Heart left ventricle (tissue), 16 donors: ENCODE measurements at regions not wholly inside any gene's neighbourhood (a gene's known extent, or its start where the extent isn't known, plus 50 kb on each side); places are given as distances from the start of the nearest gene placed in this dataset.

Experiments used
- ATAC-seq, 4 donors: fragments of 200-7000 bp; cut with Tn5 transposase; one replicate each; pipeline ENCODE4 v1.9.1; 2020 to 2022; ENCODE audit warnings: moderate library complexity in 4 of 4, mild to moderate bottlenecking in 3 of 4, moderate number of reproducible peaks in 1 of 4
- DNase-seq, 5 donors: peaks; one replicate each; pipeline ENCODE4 v3.0.0-alpha.2; 2020
- H3K27ac ChIP-seq, 12 donors: fragments of 200-600 bp; sonication (generic) in 4 of 12; one replicate each; pipeline versions ENCODE4 v1.5.0 to v1.8.0; 2016 to 2022; ENCODE audit warnings: mild to moderate bottlenecking in 2 of 12
- H3K27me3 ChIP-seq, 9 donors: fragments of 200-600 bp; sonication (generic) in 2 of 9; one replicate each; pipeline versions ENCODE4 v1.5.1 to v1.8.0; 2016 to 2022; ENCODE audit warnings: mild to moderate bottlenecking in 3 of 9
- H3K36me3 ChIP-seq, 9 donors: fragments of 200-600 bp; sonication (generic) in 2 of 9; one replicate each; pipeline versions ENCODE4 v1.5.0 to v1.8.0; 2018 to 2022; ENCODE audit warnings: mild to moderate bottlenecking in 2 of 9
- H3K4me1 ChIP-seq, 12 donors: fragments of 200-600 bp; sonication (generic) in 4 of 12; one replicate each; pipeline versions ENCODE4 v1.5.0 to v1.8.0; 2016 to 2022; ENCODE audit warnings: mild to moderate bottlenecking in 3 of 12
- H3K4me3 ChIP-seq, 12 donors: fragments of 200-600 bp; sonication (generic) in 4 of 12; one replicate each; pipeline versions ENCODE4 v1.5.0 to v1.8.0; 2017 to 2022; ENCODE audit warnings: mild to moderate bottlenecking in 9 of 12, moderate library complexity in 4 of 12
- H3K9me3 ChIP-seq, 12 donors: fragments of 200-600 bp; sonication (generic) in 4 of 12; one replicate each; pipeline versions ENCODE4 v1.5.0 to v1.8.0; 2016 to 2022; ENCODE audit warnings: mild to moderate bottlenecking in 1 of 12
- CTCF ChIP-seq, 12 donors: fragments of 200-600 bp; sonication (generic) in 4 of 12; IDR thresholded peaks; one replicate each; pipeline versions ENCODE4 v1.5.0 to v1.8.0; 2018 to 2022; ENCODE audit warnings: antibody characterized with exemption in 12 of 12, mild to moderate bottlenecking in 5 of 12
- POLR2A ChIP-seq, 2 donors: fragments of 450-650 bp; IDR thresholded peaks; one replicate each; pipeline ENCODE4 v1.6.1; 2017; ENCODE audit warnings: antibody characterized with exemption in 2 of 2, mild to moderate bottlenecking in 2 of 2, moderate library complexity in 2 of 2
- WGBS, 4 donors: extraction: QIAGEN DNeasy Blood & Tissue Kit in 2 of 4; methylation state at CpG; one replicate each; pipeline versions ENCODE4 v1.1.5 to v1.1.7; 2013 to 2018; 5-methylcytosine and 5-hydroxymethylcytosine counted together
- intact Hi-C, 10 donors: fragments of 100-400 bp; cut with DNase I; formaldehyde crosslinking; loops; one replicate each; pipeline versions ENCODE4 v1.11.1 to v1.14.2; 2022
- donor health status: ischemic (EF 13 %, LVEDD 7.1; RV severe dilation, severe dysfunction).
- donor health status: healthy with polysubstance abuse.
- donor health status: DM: no; HTN: yes; CAD: no.
- donor health status: DM: no; HTN: no; CAD: no.
- donor health status: ischemic (EF 25% LVEDD 6.9; RV normal size, moderate dysfunction).
- donor health status: ischemic (EF 25% LVEDD 5.7; RV mildly dilated, moderate dysfunction).
- donor health status: healthy.
- donor health status: DM: yes; HTN: yes; CAD: no.
- donor health status: ischemic (EF 35%, LVEDD 5.7; RV mildly dilated, moderate dysfunction).
- donor health status: nonischemic (EF 11% LVEDD 7.7; RV severe dilation, severe dysfunction).
- donor health status: DM: yes; HTN: yes; CAD: no.
- donor health status: PGD.
- donor health status: ischemic (EF 29% LVEDD 5.4; RV normal size, mild dysfunction).
- donor health status: nonischemic (EF 23%, LVEDD 6.1; RV moderate dilation, normal function).

- intact Hi-C loops, result no loop called here
- 82 to 88% (median 86%) methylated on average over 5 of the region's 5 CpGs for WGBS, 4 donors
- H3K4me3 ChIP-seq, result no peak overlapping the region
These were observed 970.8 kb downstream of the DTWD2 start for GRCh38 chr5:118017536-118017935.

DNA sequence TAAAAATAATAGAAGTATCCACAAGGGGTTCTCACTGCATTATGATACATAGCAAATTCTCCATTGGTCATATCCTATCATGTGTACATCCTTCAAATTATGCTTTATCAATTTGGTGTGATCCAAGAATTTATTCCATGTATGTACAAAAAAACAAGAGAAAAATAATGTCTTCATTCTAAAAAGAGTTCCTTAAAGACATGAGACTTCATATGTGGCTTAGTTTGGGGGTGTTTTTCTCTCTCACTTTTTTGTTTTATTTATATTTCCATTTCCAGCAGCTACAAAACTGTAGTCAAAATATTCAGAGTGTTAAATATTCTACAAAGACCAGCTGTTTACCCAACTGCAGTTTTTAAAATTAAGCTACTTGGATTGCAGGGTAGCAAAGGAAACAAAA is 972.0 kb downstream of the DTWD2 start:
- Histone ChIP-seq H3K36me3 (no peaks in the 10 kb centered on the region), H3K4me1 (no peaks in the 10 kb centered on the region), H3K27ac (no peak overlapping the region), H3K9me3 (no peaks in the 10 kb centered on the region), H3K4me3 (no peak overlapping the region), H3K27me3 (no peaks in the 10 kb centered on the region)
- ATAC-seq (no peak), DNase-seq (no peak)
- intact Hi-C loops, result no loop called here
- TF ChIP-seq POLR2A (IDR thresholded peaks at IDR 0.05) (no peak), CTCF (IDR thresholded peaks at IDR 0.05) (no peak)

More at GRCh38 chr5:118017536-118017935, 970.8 kb downstream of the DTWD2 start:
- no peak overlapping the region for H3K27ac ChIP-seq
- no peaks in the 10 kb centered on the region for H3K27me3 ChIP-seq
- no peaks in the 10 kb centered on the region for H3K36me3 ChIP-seq
- no peaks in the 10 kb centered on the region for H3K4me1 ChIP-seq
- no peaks in the 10 kb centered on the region for H3K9me3 ChIP-seq
- ATAC-seq (no peak), DNase-seq (no peak)
- TF ChIP-seq POLR2A (IDR thresholded peaks at IDR 0.05) (no peak), CTCF (IDR thresholded peaks at IDR 0.05) (no peak)

DNA sequence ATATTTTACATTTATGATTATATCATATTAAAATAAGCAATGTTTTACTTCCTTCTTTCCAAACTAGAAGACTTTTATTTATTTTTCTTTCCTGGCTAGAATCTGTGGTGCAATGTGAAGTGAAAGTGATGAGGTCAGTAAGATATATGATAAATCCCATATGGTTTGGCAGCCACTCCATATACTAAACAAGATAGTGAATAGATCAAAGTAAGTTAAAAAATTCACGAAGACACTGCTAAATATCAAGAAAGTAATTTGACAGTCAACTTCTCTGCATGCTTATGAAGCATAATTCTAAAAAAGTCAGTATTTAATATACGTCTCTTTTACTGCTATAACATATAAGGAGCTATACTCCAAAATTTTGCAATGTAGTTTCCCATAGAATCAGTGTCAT is 972.8 kb downstream of the DTWD2 start:
- Histone ChIP-seq H3K27ac (no peak overlapping the region), H3K27me3 (no peaks in the 10 kb centered on the region), H3K9me3 (no peaks in the 10 kb centered on the region), H3K36me3 (no peaks in the 10 kb centered on the region), H3K4me3 (no peak overlapping the region), H3K4me1 (no peaks in the 10 kb centered on the region)
- ATAC-seq (no peak), DNase-seq (no peak)
- TF ChIP-seq CTCF (IDR thresholded peaks at IDR 0.05) (no peak), POLR2A (IDR thresholded peaks at IDR 0.05) (no peak)
- 72 to 81% (median 77%) methylated on average over 2 of the region's 2 CpGs for WGBS, 4 donors
- intact Hi-C loops, result no loop called here

DNA sequence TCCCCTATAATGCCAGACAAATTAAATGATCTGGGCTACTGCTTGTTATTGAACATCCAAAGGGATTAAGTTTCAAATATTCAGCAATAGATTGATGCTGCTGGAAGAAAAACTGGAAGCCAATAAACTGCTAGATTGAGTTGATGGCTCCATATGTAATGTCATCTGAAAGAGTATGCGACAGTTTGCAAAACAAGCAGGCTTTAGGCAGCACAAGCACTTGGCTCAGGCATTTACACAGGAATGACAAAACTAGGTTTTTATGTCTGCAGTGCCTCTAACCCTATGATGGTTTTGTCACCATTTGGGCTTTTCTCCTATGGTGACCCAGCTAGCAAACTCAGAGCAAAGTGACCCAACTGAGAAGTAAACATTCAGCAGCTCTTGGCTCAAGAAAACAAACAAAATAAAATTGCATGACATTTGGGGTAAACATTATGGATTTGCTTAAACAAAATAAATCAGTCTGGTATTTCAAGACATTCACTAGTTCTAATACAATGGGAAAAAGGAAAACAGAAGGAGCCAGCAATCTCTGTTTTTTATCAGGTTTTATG is 978.5 kb downstream of the DTWD2 start:
- Histone ChIP-seq H3K27ac (no peak overlapping the region), H3K9me3 (no peaks in the 10 kb centered on the region), H3K27me3 (no peaks in the 10 kb centered on the region), H3K4me3 (no peak overlapping the region), H3K36me3 (no peaks in the 10 kb centered on the region), H3K4me1 (peaks cover 0 to 13% (median 0%) of the 10 kb centered on the region in 12 donors)
- no peak for ATAC-seq
- intact Hi-C loops, result no loop called here
- no peak for TF ChIP-seq CTCF (IDR thresholded peaks at IDR 0.05)
- no peak for TF ChIP-seq POLR2A (IDR thresholded peaks at IDR 0.05)
- no peak for DNase-seq
- WGBS, 4 donors, result 91 to 100% (median 96%) methylated on average over 1 of the region's 1 CpG
